ENCODE measurements at regions not wholly inside any gene's neighbourhood (a gene's known extent, or its start where the extent isn't known, plus 50 kb on each side); places are given as distances from the start of the nearest gene placed in this dataset.

GRCh38 chr18:25799231-25799630, 291.2 kb downstream of the SS18 start:
- DNase-seq (ENCODE audit: low read depth): no peak

GRCh38 chr18:25798046-25798445, 292.4 kb downstream of the SS18 start:
- no peak for TF ChIP-seq CTCF (conservative IDR thresholded peaks at IDR 0.05; ENCODE audit: low read length)
- H3K4me3 ChIP-seq (ENCODE audit: low read length): no peak overlapping the region
- no peak for DNase-seq (ENCODE audit: low read depth)

More at GRCh38 chr18:25799231-25799630, 291.2 kb downstream of the SS18 start:
- no peak overlapping the region for H3K4me3 ChIP-seq (ENCODE audit: low read length)
- TF ChIP-seq CTCF (conservative IDR thresholded peaks at IDR 0.05; ENCODE audit: low read length): no peak

- TF ChIP-seq CTCF (conservative IDR thresholded peaks at IDR 0.05; ENCODE audit: low read length): no peak
- H3K4me3 ChIP-seq (ENCODE audit: low read length): no peak overlapping the region
- DNase-seq (ENCODE audit: low read depth): no peak
These were observed 295.2 kb downstream of the SS18 start for GRCh38 chr18:25795213-25795612.

GRCh38 chr18:25787276-25787675, 303.1 kb downstream of the SS18 start:
- no peak for TF ChIP-seq CTCF (conservative IDR thresholded peaks at IDR 0.05; ENCODE audit: low read length)
- no peak overlapping the region for H3K4me3 ChIP-seq (ENCODE audit: low read length)
- no peak for DNase-seq (ENCODE audit: low read depth)

GRCh38 chr18:25786758-25787157, 303.7 kb downstream of the SS18 start:
- no peak overlapping the region for H3K4me3 ChIP-seq (ENCODE audit: low read length)
- DNase-seq (ENCODE audit: low read depth): peak; percentile 88
- TF ChIP-seq CTCF (conservative IDR thresholded peaks at IDR 0.05; ENCODE audit: low read length): no peak

- no peak for DNase-seq (ENCODE audit: low read depth)
- H3K4me3 ChIP-seq (ENCODE audit: low read length): no peak overlapping the region
- TF ChIP-seq CTCF (conservative IDR thresholded peaks at IDR 0.05; ENCODE audit: low read length): no peak
These were observed 310.3 kb downstream of the SS18 start for GRCh38 chr18:25780105-25780504.

GRCh38 chr18:25771796-25772195, 318.6 kb downstream of the SS18 start:
- no peak overlapping the region for H3K4me3 ChIP-seq (ENCODE audit: low read length)
- DNase-seq (ENCODE audit: low read depth): no peak
- no peak for TF ChIP-seq CTCF (conservative IDR thresholded peaks at IDR 0.05; ENCODE audit: low read length)

Data from AG10803 (cell line).